Transverse colon (tissue), 4 donors: ENCODE measurements at regions not wholly inside any gene's neighbourhood (a gene's known extent, or its start where the extent isn't known, plus 50 kb on each side); places are given as distances from the start of the nearest gene placed in this dataset.
"Not testable (repeated sequence)": the region's sequence is repeated elsewhere in the genome, so short reads cannot be mapped to it uniquely, and the experiment has no call there.

ENCODE experiments used
- DNase-seq: peaks from one replicate; pipeline ENCODE4 v3.0.0-alpha.2; 2019
- H3K27ac ChIP-seq, 4 donors: fragments of 200-600 bp; sonication (generic); 2 replicates each; pipeline ENCODE4 v1.5.1; 2016 to 2018; ENCODE audit warnings: inconsistent platforms in 4 of 4
- H3K27me3 ChIP-seq: fragments of 200-600 bp; sonication (generic); 2 replicates; pipeline ENCODE4 v1.5.1; 2017; ENCODE audit warnings: inconsistent platforms
- H3K36me3 ChIP-seq, 4 donors: fragments of 200-600 bp; sonication (generic); 2 replicates each; pipeline ENCODE4 v1.5.1; 2017 to 2019; ENCODE audit warnings: inconsistent platforms in 4 of 4
- H3K4me1 ChIP-seq, 4 donors: fragments of 200-600 bp; sonication (generic); 2 replicates each; pipeline ENCODE4 v1.5.1; 2017 to 2020; ENCODE audit warnings: inconsistent platforms in 4 of 4
- H3K4me3 ChIP-seq, 4 donors: fragments of 200-600 bp; sonication (generic); 1 replicate in 1 of 4; 2 replicates in 3 of 4; pipeline versions ENCODE4 v1.5.1 to v1.6.1; 2017 to 2019; ENCODE audit warnings: inconsistent platforms in 4 of 4
- H3K9me3 ChIP-seq, 2 donors: fragments of 200-600 bp; sonication (generic); 2 replicates each; pipeline ENCODE4 v1.5.1; 2017 to 2019; ENCODE audit warnings: inconsistent platforms in 2 of 2
- CTCF ChIP-seq, 5 experiments: fragments of 200-600 bp in 3 of 5; fragments of 450-650 bp in 2 of 5; sonication (generic) in 3 of 5; IDR thresholded peaks; 1 replicate in 2 of 5; 2 replicates in 3 of 5; pipeline ENCODE4 v1.5.1; 2016 to 2017; ENCODE audit warnings: antibody characterized with exemption in 5 of 5, inconsistent platforms in 3 of 5, mild to moderate bottlenecking in 2 of 5, moderate library complexity in 1 of 5
- EP300 ChIP-seq: sonication (generic); formaldehyde crosslinking; IDR thresholded peaks from one replicate; pipeline ENCODE4 v1.6.1; 2017; ENCODE audit warnings: antibody characterized with exemption, low read depth
- POLR2A ChIP-seq: fragments of 450-650 bp; IDR thresholded peaks from one replicate; pipeline ENCODE4 v1.6.1; 2016; ENCODE audit warnings: antibody characterized with exemption, mild to moderate bottlenecking, moderate library complexity
- POLR2AphosphoS5 ChIP-seq, 3 donors: sonication (generic); formaldehyde crosslinking; IDR thresholded peaks; one replicate each; pipeline ENCODE4 v1.6.1; 2016; ENCODE audit warnings: antibody characterized with exemption in 3 of 3
- WGBS, 2 donors: methylation state at CpG; one replicate each; pipeline ENCODE4 v1.1.5; 2018; ENCODE audit warnings: low coverage in 1 of 2; 5-methylcytosine and 5-hydroxymethylcytosine counted together
- in situ Hi-C, 4 donors: fragments of 200-750 bp; cut with MboI; loops; one replicate each; pipeline versions ENCODE4 v1.15.0 to v1.15.1; 2017; ENCODE audit warnings: low sequenced_read_pairs in 3 of 4, low pct_ligation_motif_present in 1 of 4, low pct_unique_long_range_greater_than_20kb in 1 of 4
- intact Hi-C: fragments of 100-400 bp; cut with DNase I; formaldehyde crosslinking; loops from one replicate; pipeline ENCODE4 v1.15.1; 2023; ENCODE audit warnings: low total_unique reads

- 75% methylated on average over 3 of the region's 3 CpGs; no CpG with 5 or more reads in 1 of the 2 donors for WGBS, 2 donors
- intact Hi-C loops (no loop called here), in situ Hi-C loops (loop anchor here (25.0 kb wide), 2 partner anchors 132 to 307 kb away; partner anchors contain the start of gene RADX (in 2 of the 4))
- no peaks in the 10 kb centered on the region for H3K4me1 ChIP-seq
- H3K4me3 ChIP-seq: no peak overlapping the region
- no peak for TF ChIP-seq EP300
- no peak for TF ChIP-seq CTCF (IDR thresholded peaks at IDR 0.05)
- no peak for TF ChIP-seq POLR2AphosphoS5 (IDR thresholded peaks at IDR 0.05)
- TF ChIP-seq POLR2A: no peak
- DNase-seq: no peak
- no peaks in the 10 kb centered on the region for H3K27me3 ChIP-seq
- no peak overlapping the region for H3K27ac ChIP-seq
- H3K36me3 ChIP-seq: no peaks in the 10 kb centered on the region
- H3K9me3 ChIP-seq: no peaks in the 10 kb centered on the region
Measured at GRCh38 chrX:106479920-106480319, 131.9 kb upstream of the RADX start.

- intact Hi-C loops (no loop called here), in situ Hi-C loops (loop anchor here (25.0 kb wide), 2 partner anchors 131 to 306 kb away; partner anchors contain the start of gene RADX (in 2 of the 4))
- no peak overlapping the region for H3K27ac ChIP-seq
- no peaks in the 10 kb centered on the region for H3K36me3 ChIP-seq
- no peaks in the 10 kb centered on the region for H3K9me3 ChIP-seq
- H3K4me1 ChIP-seq: no peaks in the 10 kb centered on the region
- no peak overlapping the region for H3K4me3 ChIP-seq
- no peaks in the 10 kb centered on the region for H3K27me3 ChIP-seq
- DNase-seq: peak; percentile 35
- WGBS, 2 donors: 0% methylated on average over 1 of the region's 1 CpG; no CpG with 5 or more reads in 1 of the 2 donors
- TF ChIP-seq POLR2A (no peak), CTCF (IDR thresholded peaks at IDR 0.05) (peak; percentile 54 to 86 (median 63))
Measured at GRCh38 chrX:106481341-106481740, 130.4 kb upstream of the RADX start.

GRCh38 chrX:106484233-106484632, 127.5 kb upstream of the RADX start:
- Histone ChIP-seq H3K27me3 (no peaks in the 10 kb centered on the region), H3K9me3 (no peaks in the 10 kb centered on the region), H3K36me3 (no peaks in the 10 kb centered on the region), H3K4me1 (no peaks in the 10 kb centered on the region), H3K27ac (no peak overlapping the region), H3K4me3 (no peak overlapping the region)
- no peak for TF ChIP-seq CTCF (IDR thresholded peaks at IDR 0.05)
- DNase-seq: no peak
- 46% methylated on average over 5 of the region's 5 CpGs; no CpG with 5 or more reads in 1 of the 2 donors for WGBS, 2 donors
- intact Hi-C loops (no loop called here), in situ Hi-C loops (loop anchor here (25.0 kb wide), 2 partner anchors 128 to 303 kb away; partner anchors contain the start of gene RADX (in 2 of the 4))

GRCh38 chrX:106493210-106493816, 118.5 kb upstream of the RADX start:
- H3K36me3 ChIP-seq, intact Hi-C loops, H3K27ac ChIP-seq, H3K4me3 ChIP-seq, H3K4me1 ChIP-seq, H3K9me3 ChIP-seq, H3K27me3 ChIP-seq: not testable (repeated sequence)
- WGBS, 2 donors: 19% methylated on average over 5 of the region's 5 CpGs; no CpG with 5 or more reads in 1 of the 2 donors
- DNase-seq: peak; percentile 30
- in situ Hi-C loops: loop anchor here (25.0 kb wide), 2 partner anchors 119 to 294 kb away; partner anchors contain the start of gene RADX (in 2 of the 4)

- no peak for DNase-seq
- H3K9me3 ChIP-seq: no peaks in the 10 kb centered on the region
- H3K4me3 ChIP-seq: no peak overlapping the region
- no peak overlapping the region for H3K27ac ChIP-seq
- intact Hi-C loops: no loop called here
- in situ Hi-C loops: loop anchor here (25.0 kb wide), 2 partner anchors 113 to 288 kb away; partner anchors contain the start of gene RADX (in 2 of the 4)
- TF ChIP-seq EP300 (no peak), POLR2AphosphoS5 (IDR thresholded peaks at IDR 0.05) (no peak), CTCF (IDR thresholded peaks at IDR 0.05) (no peak), POLR2A (no peak)
- H3K27me3 ChIP-seq: no peaks in the 10 kb centered on the region
- H3K4me1 ChIP-seq: no peaks in the 10 kb centered on the region
- no peaks in the 10 kb centered on the region for H3K36me3 ChIP-seq
Measured at GRCh38 chrX:106499473-106499872, 112.3 kb upstream of the RADX start.
